ENCODE measurements at regions not wholly inside any gene's neighbourhood (a gene's known extent, or its start where the extent isn't known, plus 50 kb on each side); places are given as distances from the start of the nearest gene placed in this dataset.

GRCh38 chr11:70486731-70487130, 88.4 kb downstream of the CTTN start:
- no peak for DNase-seq (ENCODE audit: low spot score)

- no peak for DNase-seq (ENCODE audit: low spot score)
Measured at GRCh38 chr11:70487160-70487559, 88.8 kb downstream of the CTTN start.

DNA sequence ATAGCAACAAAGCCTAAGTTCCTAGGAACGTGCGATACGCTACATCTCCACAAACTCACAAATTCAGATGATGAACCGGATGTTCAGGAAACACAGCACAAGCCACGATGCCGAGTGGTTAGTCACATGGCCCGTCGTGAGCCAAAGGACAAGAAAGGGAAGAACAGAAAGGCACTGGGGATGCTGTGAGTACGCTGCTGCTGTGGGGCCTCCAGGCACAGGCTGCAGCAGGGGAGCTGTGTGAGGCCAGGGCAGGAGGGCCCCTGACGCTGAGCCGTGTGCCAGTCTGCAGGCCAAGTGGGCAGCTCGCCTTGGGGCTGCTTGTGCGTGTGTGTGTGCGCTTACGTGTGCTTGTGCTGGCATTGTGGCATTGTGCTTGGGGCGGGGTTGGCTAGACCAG, 89.4 kb downstream of the CTTN start:
- no peak for DNase-seq (ENCODE audit: low spot score)

GRCh38 chr11:70488171-70488703, 89.9 kb downstream of the CTTN start:
- DNase-seq (ENCODE audit: low spot score), result no peak

DNA sequence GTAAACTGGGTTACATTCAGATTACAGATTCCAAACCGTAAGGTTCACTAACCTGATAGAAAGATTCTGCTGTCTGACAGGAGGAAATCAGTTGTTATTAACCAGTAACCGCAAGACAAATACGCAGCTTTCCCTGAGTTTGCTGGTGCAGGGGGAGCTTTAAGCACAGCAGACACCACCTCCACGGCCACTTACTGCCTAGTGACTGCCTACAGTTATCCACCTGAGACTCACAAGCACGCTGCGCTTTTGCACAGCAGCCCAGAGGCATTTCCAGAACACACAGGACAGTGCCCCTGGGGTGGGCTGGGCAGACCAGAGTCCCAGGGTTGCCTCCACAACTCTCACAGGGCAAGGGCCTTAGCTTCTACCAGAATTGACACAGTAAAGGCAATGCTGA, 90.9 kb downstream of the CTTN start:
- DNase-seq (ENCODE audit: low spot score), result no peak

GRCh38 chr11:70490208-70490607, 91.9 kb downstream of the CTTN start:
- DNase-seq (ENCODE audit: low spot score), result no peak

GRCh38 chr11:70490723-70491558, 92.6 kb downstream of the CTTN start:
- DNase-seq (ENCODE audit: low spot score), result no peak

GRCh38 chr11:70491696-70492472, 93.6 kb downstream of the CTTN start:
- no peak for DNase-seq (ENCODE audit: low spot score)

DNA sequence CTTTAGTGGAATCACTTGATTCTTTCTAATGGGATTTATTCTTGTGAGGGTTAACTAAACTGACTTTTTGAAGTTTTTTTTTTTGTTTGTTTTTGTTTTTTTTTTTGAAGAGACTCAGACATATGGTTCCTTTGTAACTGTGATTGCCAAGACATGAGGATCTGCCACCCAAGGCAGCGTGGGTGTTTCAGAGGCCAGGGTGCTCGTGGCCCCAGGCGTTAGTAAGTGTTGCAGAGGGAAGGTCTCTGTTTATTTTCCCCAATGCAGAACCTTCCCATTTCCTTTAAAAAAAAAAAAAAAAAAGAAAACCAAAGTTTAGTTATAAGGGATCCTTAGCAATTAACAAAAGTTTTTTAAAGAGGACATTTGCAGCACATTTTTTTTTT, 94.8 kb downstream of the CTTN start:
- no peak for DNase-seq (ENCODE audit: low spot score)

- DNase-seq (ENCODE audit: low spot score), result no peak
Measured at GRCh38 chr11:70493891-70494290, 95.6 kb downstream of the CTTN start.

- no peak for DNase-seq (ENCODE audit: low spot score)
Measured at GRCh38 chr11:70494559-70495350, 96.4 kb downstream of the CTTN start.

GRCh38 chr11:70495351-70496310, 97.3 kb downstream of the CTTN start:
- DNase-seq (ENCODE audit: low spot score), result no peak

- DNase-seq (ENCODE audit: low spot score), result no peak
Measured at GRCh38 chr11:70496591-70497535, 98.5 kb downstream of the CTTN start.

DNA sequence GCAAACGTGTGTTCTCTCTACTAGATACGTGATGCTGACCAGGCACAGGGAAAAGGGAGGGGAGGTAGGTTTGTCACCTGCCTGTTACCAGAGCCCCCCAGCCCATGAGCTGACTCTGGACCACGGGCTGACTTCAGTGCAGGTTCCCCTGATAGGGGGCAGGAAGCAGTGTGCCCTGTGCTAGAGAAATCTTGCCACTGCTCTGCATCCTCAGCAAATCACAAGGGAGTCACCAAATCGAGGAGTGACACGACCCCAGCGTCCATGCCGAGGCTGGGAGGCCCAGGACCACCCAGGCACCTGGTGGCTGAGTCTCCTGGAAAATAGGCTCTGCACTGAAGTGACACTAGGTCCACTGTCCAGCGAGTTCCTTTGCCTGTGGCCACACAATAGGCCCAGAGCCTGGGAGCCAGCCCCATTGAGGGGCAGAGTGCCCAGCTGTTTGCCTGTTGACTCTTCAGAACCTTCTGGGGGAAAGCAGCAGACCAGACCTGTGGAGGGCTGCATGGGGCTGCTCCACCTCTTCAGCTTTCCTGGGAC, 99.3 kb downstream of the CTTN start:
- DNase-seq (ENCODE audit: low spot score), result no peak

- DNase-seq (ENCODE audit: low spot score), result no peak
Measured at GRCh38 chr11:70498171-70498571, 99.8 kb downstream of the CTTN start.

DNA sequence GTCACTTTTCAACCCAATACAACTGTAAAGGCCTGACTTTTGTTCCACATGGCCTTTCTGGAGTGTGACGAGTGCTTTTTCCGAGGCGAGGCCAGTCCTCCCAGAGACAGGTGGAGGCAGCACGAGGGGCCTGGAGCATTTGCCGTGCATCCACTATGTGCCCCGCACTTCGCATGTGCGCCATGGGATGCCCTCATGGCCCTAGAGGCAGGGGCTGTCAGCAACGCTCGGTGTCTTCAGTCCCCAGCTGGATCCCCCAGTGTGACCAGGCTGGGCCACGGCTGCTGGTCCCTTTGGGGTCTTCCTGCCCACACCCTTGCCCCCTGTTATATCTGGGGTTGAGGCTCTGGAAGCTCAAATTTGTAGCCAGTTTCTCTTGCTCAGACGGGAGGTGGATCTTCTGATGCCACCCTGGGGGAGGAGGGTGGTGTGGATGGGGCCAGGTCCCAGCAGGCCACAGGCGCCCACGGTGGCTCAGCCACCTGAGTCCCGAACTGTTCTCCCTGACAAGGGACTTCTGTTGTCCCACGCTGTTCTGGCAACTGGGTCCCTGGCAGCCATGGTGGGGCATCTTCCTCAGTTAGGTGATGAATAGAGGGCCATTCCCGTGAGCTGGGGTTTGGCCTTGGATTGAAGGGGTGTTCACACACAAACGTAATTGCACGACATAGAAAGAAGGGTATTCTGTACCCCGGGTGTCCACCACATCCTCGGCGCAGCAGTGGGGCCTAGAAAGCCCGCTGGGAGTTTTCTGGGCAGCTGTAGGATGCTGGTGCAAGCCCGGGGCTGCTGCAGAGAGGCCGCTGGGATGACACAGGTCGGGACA, 100.9 kb downstream of the CTTN start:
- no peak for DNase-seq (ENCODE audit: low spot score)

GRCh38 chr11:70500076-70500847, 101.9 kb downstream of the CTTN start:
- no peak for DNase-seq (ENCODE audit: low spot score)

Measured in LoVo (cell line).